Stimulated activated CD4-positive, alpha-beta T cell treated with anti-CD3 and anti-CD28 coated beads, TNF-alpha, amount 100 ng/mL, for 4 hours (primary cell): ENCODE measurements at regions not wholly inside any gene's neighbourhood (a gene's known extent, or its start where the extent isn't known, plus 50 kb on each side); places are given as distances from the start of the nearest gene placed in this dataset.

Source experiments
- DNase-seq, 3 experiments: peaks; one replicate each; pipeline ENCODE4 v3.0.0-alpha.2; 2020; ENCODE audit warnings: low read depth in 3 of 3

GRCh38 chr2:13010283-13010682 is 293.5 kb downstream of the TRIB2 start:
- DNase-seq, result no peak

- DNase-seq, result no peak
These were observed 298.0 kb downstream of the TRIB2 start for GRCh38 chr2:13014783-13015182.

- DNase-seq, result no peak
These were observed 299.0 kb downstream of the TRIB2 start for GRCh38 chr2:13015532-13016320.

- no peak for DNase-seq
These were observed 301.8 kb downstream of the TRIB2 start for GRCh38 chr2:13018490-13018889.

- DNase-seq, result no peak
These were observed 303.0 kb downstream of the TRIB2 start for GRCh38 chr2:13019781-13020180.

- DNase-seq, result no peak
These were observed 303.7 kb downstream of the TRIB2 start for GRCh38 chr2:13020469-13020868.

GRCh38 chr2:13021470-13021957 is 304.8 kb downstream of the TRIB2 start:
- DNase-seq, result no peak

GRCh38 chr2:13030606-13031005 is 313.9 kb downstream of the TRIB2 start:
- no peak for DNase-seq

- DNase-seq, result no peak
These were observed 318.1 kb downstream of the TRIB2 start for GRCh38 chr2:13034861-13035260.

- no peak for DNase-seq
These were observed 319.1 kb downstream of the TRIB2 start for GRCh38 chr2:13035866-13036265.

- no peak for DNase-seq
These were observed 323.3 kb downstream of the TRIB2 start for GRCh38 chr2:13040043-13040442.

GRCh38 chr2:13046557-13047165 is 329.9 kb downstream of the TRIB2 start:
- DNase-seq, result no peak

GRCh38 chr2:13050764-13051163 is 334.0 kb downstream of the TRIB2 start:
- no peak for DNase-seq

GRCh38 chr2:13052547-13052946 is 335.8 kb downstream of the TRIB2 start:
- DNase-seq, result no peak

GRCh38 chr2:13056259-13056843 is 339.6 kb downstream of the TRIB2 start:
- DNase-seq, result no peak

- no peak for DNase-seq
These were observed 340.9 kb downstream of the TRIB2 start for GRCh38 chr2:13057671-13058070.

- no peak for DNase-seq
These were observed 349.9 kb downstream of the TRIB2 start for GRCh38 chr2:13066676-13067075.

- no peak for DNase-seq
These were observed 350.8 kb downstream of the TRIB2 start for GRCh38 chr2:13067508-13067907.

GRCh38 chr2:13089971-13090370 is 373.2 kb downstream of the TRIB2 start:
- no peak for DNase-seq

GRCh38 chr2:13091455-13091854 is 374.7 kb downstream of the TRIB2 start:
- DNase-seq, result no peak

GRCh38 chr2:13091861-13092378 is 375.2 kb downstream of the TRIB2 start:
- no peak for DNase-seq

- DNase-seq, result no peak
These were observed 376.8 kb downstream of the TRIB2 start for GRCh38 chr2:13093416-13093991.
